GM12872 (cell line): ENCODE measurements at regions not wholly inside any gene's neighbourhood (a gene's known extent, or its start where the extent isn't known, plus 50 kb on each side); places are given as distances from the start of the nearest gene placed in this dataset.

Source experiments
- CTCF ChIP-seq: IDR thresholded peaks from 3 replicates; pipeline ENCODE4 v1.5.1; 2011; ENCODE audit warnings: low read depth, mild to moderate bottlenecking, low read length, moderate library complexity; ENCODE audit not compliant: insufficient read depth

- no peak for TF ChIP-seq CTCF
Measured at GRCh38 chr11:33536178-33536577, 164.4 kb downstream of the C11orf91 start.

GRCh38 chr11:33534575-33534974 lies 166.1 kb downstream of the C11orf91 start:
- no peak for TF ChIP-seq CTCF

GRCh38 chr11:33533386-33534052 lies 167.1 kb downstream of the C11orf91 start:
- TF ChIP-seq CTCF, result no peak

DNA sequence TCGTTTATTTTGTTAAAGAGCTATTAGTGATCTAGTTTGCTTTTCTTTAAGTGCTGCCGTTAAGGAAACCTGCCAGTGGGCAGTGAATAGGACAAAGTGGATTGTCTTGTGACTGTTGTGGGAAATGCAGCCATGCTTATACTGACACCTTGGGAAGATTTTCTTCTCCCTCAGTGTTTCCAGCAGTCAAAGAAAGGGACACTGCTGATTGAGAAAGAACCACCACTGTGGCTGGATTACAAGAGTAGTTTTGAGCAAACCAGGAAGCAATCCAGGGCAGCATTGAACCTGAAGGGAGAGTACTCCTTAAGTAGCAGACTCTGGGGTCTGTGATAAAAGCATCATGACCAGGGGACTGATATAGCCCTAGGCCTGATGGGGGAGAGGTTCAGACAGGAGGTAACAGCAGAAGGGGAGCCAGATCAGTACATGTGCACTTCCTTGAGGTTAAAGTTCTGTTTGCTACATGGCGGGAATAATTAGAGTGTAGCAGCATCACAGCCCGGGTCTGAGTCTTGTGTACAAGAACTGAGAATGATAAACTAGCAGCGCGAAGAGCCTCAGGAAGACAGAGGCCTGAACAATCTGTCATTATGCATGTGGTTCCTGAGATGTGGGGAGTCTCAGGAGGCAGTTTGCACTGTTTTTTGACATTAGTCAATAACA lies 167.8 kb downstream of the C11orf91 start:
- no peak for TF ChIP-seq CTCF

- TF ChIP-seq CTCF, result no peak
Measured at GRCh38 chr11:33532257-33532656, 168.4 kb downstream of the C11orf91 start.

DNA sequence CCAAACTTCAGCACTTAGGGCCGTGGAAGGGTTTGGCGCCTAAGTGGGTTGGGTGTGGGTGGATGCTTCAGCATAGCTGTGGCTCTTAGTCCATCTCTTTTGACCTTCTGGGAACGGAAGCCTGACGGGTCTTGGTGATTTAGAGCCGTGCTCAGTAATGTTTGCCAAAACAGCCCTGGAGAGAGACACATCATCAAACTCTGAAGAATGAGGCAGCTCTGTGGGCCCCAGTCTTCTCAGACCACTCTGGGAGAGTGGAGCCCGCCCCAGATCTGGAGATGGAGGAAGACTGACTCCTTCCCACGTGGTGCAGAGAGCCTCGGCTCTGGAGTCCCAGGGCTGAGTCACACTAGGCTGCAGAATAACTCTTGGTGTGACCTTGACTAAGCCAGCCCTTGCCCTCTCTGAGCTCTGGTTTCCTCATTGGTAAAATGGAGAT lies 168.9 kb downstream of the C11orf91 start:
- no peak for TF ChIP-seq CTCF

GRCh38 chr11:33530815-33531214 lies 169.8 kb downstream of the C11orf91 start:
- no peak for TF ChIP-seq CTCF
